HEK293 (cell line): ENCODE measurements at regions not wholly inside any gene's neighbourhood (a gene's known extent, or its start where the extent isn't known, plus 50 kb on each side); places are given as distances from the start of the nearest gene placed in this dataset.

ENCODE experiments used
- CTCF ChIP-seq: fragments of 450-650 bp; formaldehyde crosslinking; IDR thresholded peaks from 2 replicates; pipeline ENCODE4 v1.5.1; 2016; ENCODE audit warnings: missing biosample characterization, missing genetic modification characterization
- ZNF148 ChIP-seq: fragments of 450-650 bp; formaldehyde crosslinking; IDR thresholded peaks from 2 replicates; pipeline ENCODE4 v1.5.0; 2017; ENCODE audit warnings: missing biosample characterization, missing genetic modification characterization, borderline replicate concordance
- ZNF274 ChIP-seq, 2 experiments: fragments of 200-500 bp in 1 of 2; fragments of 450-650 bp in 1 of 2; sonication (Bioruptor generic) in 1 of 2; formaldehyde crosslinking in 1 of 2; IDR thresholded peaks; 2 replicates each; pipeline versions ENCODE4 v1.5.1 to v1.6.1; 2014 to 2016; ENCODE audit warnings: borderline replicate concordance in 1 of 2, inconsistent platforms in 1 of 2, low read length in 1 of 2, missing biosample characterization in 1 of 2, missing genetic modification characterization in 1 of 2
- ZNF747 ChIP-seq: fragments of 450-650 bp; formaldehyde crosslinking; IDR thresholded peaks from 2 replicates; pipeline ENCODE4 v1.5.1; 2016; ENCODE audit warnings: missing biosample characterization, missing genetic modification characterization
- ZNF776 ChIP-seq: fragments of 450-650 bp; formaldehyde crosslinking; IDR thresholded peaks from 2 replicates; pipeline ENCODE4 v1.5.0; 2017; ENCODE audit warnings: missing biosample characterization, missing genetic modification characterization, borderline replicate concordance
- TF ChIP-seq, protein P1 (sequence below): fragments of 450-650 bp; formaldehyde crosslinking; conservative IDR thresholded peaks from 2 replicates; pipeline ENCODE4 v1.5.1; 2016; ENCODE audit warnings: low read depth, missing biosample characterization, missing genetic modification characterization

- no peak for TF ChIP-seq CTCF
- no peak for TF ChIP-seq ZNF274 (IDR thresholded peaks at IDR 0.05; ENCODE audit: low read length)
- no peak for TF ChIP-seq ZNF274 (tag by site-specific recombination; IDR thresholded peaks at IDR 0.05; ENCODE audit: borderline replicate concordance)
- TF ChIP-seq, protein P1, sequence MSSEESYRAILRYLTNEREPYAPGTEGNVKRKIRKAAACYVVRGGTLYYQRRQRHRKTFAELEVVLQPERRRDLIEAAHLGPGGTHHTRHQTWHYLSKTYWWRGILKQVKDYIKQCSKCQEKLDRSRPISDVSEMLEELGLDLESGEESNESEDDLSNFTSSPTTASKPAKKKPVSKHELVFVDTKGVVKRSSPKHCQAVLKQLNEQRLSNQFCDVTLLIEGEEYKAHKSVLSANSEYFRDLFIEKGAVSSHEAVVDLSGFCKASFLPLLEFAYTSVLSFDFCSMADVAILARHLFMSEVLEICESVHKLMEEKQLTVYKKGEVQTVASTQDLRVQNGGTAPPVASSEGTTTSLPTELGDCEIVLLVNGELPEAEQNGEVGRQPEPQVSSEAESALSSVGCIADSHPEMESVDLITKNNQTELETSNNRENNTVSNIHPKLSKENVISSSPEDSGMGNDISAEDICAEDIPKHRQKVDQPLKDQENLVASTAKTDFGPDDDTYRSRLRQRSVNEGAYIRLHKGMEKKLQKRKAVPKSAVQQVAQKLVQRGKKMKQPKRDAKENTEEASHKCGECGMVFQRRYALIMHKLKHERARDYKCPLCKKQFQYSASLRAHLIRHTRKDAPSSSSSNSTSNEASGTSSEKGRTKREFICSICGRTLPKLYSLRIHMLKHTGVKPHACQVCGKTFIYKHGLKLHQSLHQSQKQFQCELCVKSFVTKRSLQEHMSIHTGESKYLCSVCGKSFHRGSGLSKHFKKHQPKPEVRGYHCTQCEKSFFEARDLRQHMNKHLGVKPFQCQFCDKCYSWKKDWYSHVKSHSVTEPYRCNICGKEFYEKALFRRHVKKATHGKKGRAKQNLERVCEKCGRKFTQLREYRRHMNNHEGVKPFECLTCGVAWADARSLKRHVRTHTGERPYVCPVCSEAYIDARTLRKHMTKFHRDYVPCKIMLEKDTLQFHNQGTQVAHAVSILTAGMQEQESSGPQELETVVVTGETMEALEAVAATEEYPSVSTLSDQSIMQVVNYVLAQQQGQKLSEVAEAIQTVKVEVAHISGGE (tag by site-specific recombination) = no peak
- no peak for TF ChIP-seq ZNF148 (tag by site-specific recombination)
- TF ChIP-seq ZNF776 (tag by site-specific recombination) = no peak
- TF ChIP-seq ZNF747 (tag by site-specific recombination) = no peak
Measured at GRCh38 chr3:84724877-84725276, 233.9 kb upstream of the CADM2 start.
